Sigmoid colon (tissue), 4 donors: ENCODE measurements at regions not wholly inside any gene's neighbourhood (a gene's known extent, or its start where the extent isn't known, plus 50 kb on each side); places are given as distances from the start of the nearest gene placed in this dataset.

Source experiments
- POLR2A ChIP-seq, 2 donors: fragments of 450-650 bp; IDR thresholded peaks; one replicate each; pipeline ENCODE4 v1.6.1; 2016; ENCODE audit warnings: antibody characterized with exemption in 2 of 2, mild to moderate bottlenecking in 2 of 2, moderate library complexity in 2 of 2
- POLR2AphosphoS5 ChIP-seq, 4 donors: sonication (generic); formaldehyde crosslinking; IDR thresholded peaks; one replicate each; pipeline ENCODE4 v1.6.1; 2017; ENCODE audit warnings: antibody characterized with exemption in 4 of 4
- TF ChIP-seq, protein P1 (sequence below), 4 experiments: fragments of 450-650 bp in 3 of 4; fragments of 200-600 bp in 1 of 4; IDR thresholded peaks; one replicate each; pipeline ENCODE4 v1.5.1; 2016 to 2019; ENCODE audit warnings: antibody characterized with exemption in 4 of 4, mild to moderate bottlenecking in 3 of 4, moderate library complexity in 2 of 4

DNA sequence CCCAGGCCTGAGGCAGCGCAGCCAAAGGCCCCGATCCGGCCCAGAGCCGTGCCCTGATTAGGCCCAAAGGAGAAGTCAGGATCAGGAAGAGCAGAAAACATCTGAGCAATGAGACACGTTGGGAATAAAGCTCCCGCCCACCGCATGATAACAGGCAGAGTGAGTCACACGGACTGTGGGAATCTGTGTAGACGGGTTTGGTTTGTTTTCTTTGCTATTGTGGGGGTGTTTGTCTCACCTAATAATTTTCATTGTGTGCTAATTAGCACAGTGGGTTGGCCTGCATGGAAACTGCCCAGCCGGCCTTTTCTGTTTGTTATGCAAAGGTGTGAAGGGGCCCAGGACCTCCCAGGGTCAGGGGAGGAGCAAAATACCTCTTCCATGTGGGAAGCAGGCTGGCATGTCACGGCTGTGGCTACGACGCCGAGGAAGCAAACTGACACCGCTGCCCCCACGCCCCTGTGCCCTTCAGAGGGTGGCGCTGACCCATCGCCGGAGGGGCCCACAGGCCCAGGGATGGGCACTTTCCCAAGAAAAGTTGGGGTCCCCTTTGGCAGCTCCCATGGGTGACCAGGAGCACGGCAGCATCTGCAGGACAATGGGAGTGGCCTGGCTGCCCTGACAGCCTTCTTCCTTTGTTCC, 68.4 kb upstream of the CTDP1 start:
- TF ChIP-seq, protein P1, sequence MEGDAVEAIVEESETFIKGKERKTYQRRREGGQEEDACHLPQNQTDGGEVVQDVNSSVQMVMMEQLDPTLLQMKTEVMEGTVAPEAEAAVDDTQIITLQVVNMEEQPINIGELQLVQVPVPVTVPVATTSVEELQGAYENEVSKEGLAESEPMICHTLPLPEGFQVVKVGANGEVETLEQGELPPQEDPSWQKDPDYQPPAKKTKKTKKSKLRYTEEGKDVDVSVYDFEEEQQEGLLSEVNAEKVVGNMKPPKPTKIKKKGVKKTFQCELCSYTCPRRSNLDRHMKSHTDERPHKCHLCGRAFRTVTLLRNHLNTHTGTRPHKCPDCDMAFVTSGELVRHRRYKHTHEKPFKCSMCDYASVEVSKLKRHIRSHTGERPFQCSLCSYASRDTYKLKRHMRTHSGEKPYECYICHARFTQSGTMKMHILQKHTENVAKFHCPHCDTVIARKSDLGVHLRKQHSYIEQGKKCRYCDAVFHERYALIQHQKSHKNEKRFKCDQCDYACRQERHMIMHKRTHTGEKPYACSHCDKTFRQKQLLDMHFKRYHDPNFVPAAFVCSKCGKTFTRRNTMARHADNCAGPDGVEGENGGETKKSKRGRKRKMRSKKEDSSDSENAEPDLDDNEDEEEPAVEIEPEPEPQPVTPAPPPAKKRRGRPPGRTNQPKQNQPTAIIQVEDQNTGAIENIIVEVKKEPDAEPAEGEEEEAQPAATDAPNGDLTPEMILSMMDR (IDR thresholded peaks at IDR 0.05), result no peak
- TF ChIP-seq POLR2A (IDR thresholded peaks at IDR 0.05) (no peak), POLR2AphosphoS5 (IDR thresholded peaks at IDR 0.05) (no peak)
